ENCODE measurements at regions not wholly inside any gene's neighbourhood (a gene's known extent, or its start where the extent isn't known, plus 50 kb on each side); places are given as distances from the start of the nearest gene placed in this dataset.

GRCh38 chr9:89787595-89787994, 182.8 kb downstream of the GADD45G start:
- TF ChIP-seq TAF1 (IDR thresholded peaks at IDR 0.05; ENCODE audit: low read depth) (no peak), CTCF (IDR thresholded peaks at IDR 0.05; ENCODE audit: poor library complexity, severe bottlenecking) (no peak), POLR2AphosphoS5 (IDR thresholded peaks at IDR 0.05) (no peak), EP300 (conservative IDR thresholded peaks at IDR 0.05; ENCODE audit: poor library complexity, severe bottlenecking) (no peak), RAD21 (conservative IDR thresholded peaks at IDR 0.05) (no peak), SMC3 (conservative IDR thresholded peaks at IDR 0.05; ENCODE audit: poor library complexity) (no peak)
- TF ChIP-seq, protein P1, sequence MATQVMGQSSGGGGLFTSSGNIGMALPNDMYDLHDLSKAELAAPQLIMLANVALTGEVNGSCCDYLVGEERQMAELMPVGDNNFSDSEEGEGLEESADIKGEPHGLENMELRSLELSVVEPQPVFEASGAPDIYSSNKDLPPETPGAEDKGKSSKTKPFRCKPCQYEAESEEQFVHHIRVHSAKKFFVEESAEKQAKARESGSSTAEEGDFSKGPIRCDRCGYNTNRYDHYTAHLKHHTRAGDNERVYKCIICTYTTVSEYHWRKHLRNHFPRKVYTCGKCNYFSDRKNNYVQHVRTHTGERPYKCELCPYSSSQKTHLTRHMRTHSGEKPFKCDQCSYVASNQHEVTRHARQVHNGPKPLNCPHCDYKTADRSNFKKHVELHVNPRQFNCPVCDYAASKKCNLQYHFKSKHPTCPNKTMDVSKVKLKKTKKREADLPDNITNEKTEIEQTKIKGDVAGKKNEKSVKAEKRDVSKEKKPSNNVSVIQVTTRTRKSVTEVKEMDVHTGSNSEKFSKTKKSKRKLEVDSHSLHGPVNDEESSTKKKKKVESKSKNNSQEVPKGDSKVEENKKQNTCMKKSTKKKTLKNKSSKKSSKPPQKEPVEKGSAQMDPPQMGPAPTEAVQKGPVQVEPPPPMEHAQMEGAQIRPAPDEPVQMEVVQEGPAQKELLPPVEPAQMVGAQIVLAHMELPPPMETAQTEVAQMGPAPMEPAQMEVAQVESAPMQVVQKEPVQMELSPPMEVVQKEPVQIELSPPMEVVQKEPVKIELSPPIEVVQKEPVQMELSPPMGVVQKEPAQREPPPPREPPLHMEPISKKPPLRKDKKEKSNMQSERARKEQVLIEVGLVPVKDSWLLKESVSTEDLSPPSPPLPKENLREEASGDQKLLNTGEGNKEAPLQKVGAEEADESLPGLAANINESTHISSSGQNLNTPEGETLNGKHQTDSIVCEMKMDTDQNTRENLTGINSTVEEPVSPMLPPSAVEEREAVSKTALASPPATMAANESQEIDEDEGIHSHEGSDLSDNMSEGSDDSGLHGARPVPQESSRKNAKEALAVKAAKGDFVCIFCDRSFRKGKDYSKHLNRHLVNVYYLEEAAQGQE (IDR thresholded peaks at IDR 0.05; ENCODE audit: borderline replicate concordance): no peak
